ENCODE measurements at regions not wholly inside any gene's neighbourhood (a gene's known extent, or its start where the extent isn't known, plus 50 kb on each side); places are given as distances from the start of the nearest gene placed in this dataset.

- TF ChIP-seq CHD7 (IDR thresholded peaks at IDR 0.05; ENCODE audit: insufficient replicate concordance, low read length) (no peak), CBX5 (IDR thresholded peaks at IDR 0.05; ENCODE audit: low read depth, low read length) (no peak), HDAC2 (IDR thresholded peaks at IDR 0.05; ENCODE audit: borderline replicate concordance in 1 of 2, low read depth in 2 of 2, low read length in 2 of 2) (no peak), CHD2 (IDR thresholded peaks at IDR 0.05; ENCODE audit: low read length) (no peak)
These were observed 65.4 kb downstream of the FZD10 start (continued) for GRCh38 chr12:130227641-130228040.

All from H1 (cell line).